GM18907 (cell line): ENCODE measurements at regions not wholly inside any gene's neighbourhood (a gene's known extent, or its start where the extent isn't known, plus 50 kb on each side); places are given as distances from the start of the nearest gene placed in this dataset.

ENCODE experiments used
- ATAC-seq: cut with Tn5 transposase; IDR thresholded peaks from one replicate; pipeline ENCODE4 v1.9.1; 2021; ENCODE audit warnings: mild to moderate bottlenecking, moderate library complexity; ENCODE audit not compliant: unreplicated experiment

- ATAC-seq, result no peak
These were observed 117.4 kb downstream of the SUCNR1 start for GRCh38 chr3:151990696-151991376.

- ATAC-seq, result no peak
These were observed 119.0 kb downstream of the SUCNR1 start for GRCh38 chr3:151992326-151993041.

- no peak for ATAC-seq
These were observed 121.6 kb downstream of the SUCNR1 start for GRCh38 chr3:151995091-151995490.

- ATAC-seq, result no peak
These were observed 125.3 kb downstream of the SUCNR1 start for GRCh38 chr3:151998744-151999143.

GRCh38 chr3:151999936-152000335 lies 126.5 kb downstream of the SUCNR1 start:
- no peak for ATAC-seq

- ATAC-seq, result no peak
These were observed 138.6 kb downstream of the SUCNR1 start for GRCh38 chr3:152011812-152012735.

GRCh38 chr3:152019508-152019907 lies 146.1 kb downstream of the SUCNR1 start:
- no peak for ATAC-seq

GRCh38 chr3:152021951-152022461 lies 148.6 kb downstream of the SUCNR1 start:
- ATAC-seq, result no peak

GRCh38 chr3:152026033-152026556 lies 152.7 kb downstream of the SUCNR1 start:
- ATAC-seq, result no peak

GRCh38 chr3:152030320-152030719 lies 156.9 kb downstream of the SUCNR1 start:
- no peak for ATAC-seq

GRCh38 chr3:152031321-152031720 lies 157.9 kb downstream of the SUCNR1 start:
- no peak for ATAC-seq

GRCh38 chr3:152037297-152037696 lies 163.9 kb downstream of the SUCNR1 start:
- ATAC-seq, result no peak

- no peak for ATAC-seq
These were observed 164.5 kb downstream of the SUCNR1 start for GRCh38 chr3:152037953-152038352.

GRCh38 chr3:152038490-152038889 lies 165.0 kb downstream of the SUCNR1 start:
- ATAC-seq, result no peak

- peak; percentile 98 for ATAC-seq
These were observed 166.4 kb downstream of the SUCNR1 start for GRCh38 chr3:152039887-152040286.

- peak; percentile 18 for ATAC-seq
These were observed 166.9 kb downstream of the SUCNR1 start for GRCh38 chr3:152040319-152040718.

- no peak for ATAC-seq
These were observed 170.2 kb downstream of the SUCNR1 start for GRCh38 chr3:152043620-152044019.

- no peak for ATAC-seq
These were observed 172.8 kb downstream of the SUCNR1 start for GRCh38 chr3:152046280-152046679.

- no peak for ATAC-seq
These were observed 174.0 kb downstream of the SUCNR1 start for GRCh38 chr3:152047465-152047864.

GRCh38 chr3:152048831-152049230 lies 175.4 kb downstream of the SUCNR1 start:
- ATAC-seq, result no peak

GRCh38 chr3:152050903-152051302 lies 177.5 kb downstream of the SUCNR1 start:
- no peak for ATAC-seq
